ENCODE measurements at regions not wholly inside any gene's neighbourhood (a gene's known extent, or its start where the extent isn't known, plus 50 kb on each side); places are given as distances from the start of the nearest gene placed in this dataset.
"Not testable (repeated sequence)": the region's sequence is repeated elsewhere in the genome, so short reads cannot be mapped to it uniquely, and the experiment has no call there.

GRCh38 chr7:124100190-124100589, 67.3 kb upstream of the TMEM229A start:
- H3K4me3 ChIP-seq: no peak overlapping the region
- H3K9me3 ChIP-seq: no peaks in the 10 kb centered on the region
- no peaks in the 10 kb centered on the region for H3K36me3 ChIP-seq
- no peak for TF ChIP-seq POLR2A (IDR thresholded peaks at IDR 0.05)
- TF ChIP-seq CTCF (IDR thresholded peaks at IDR 0.05): no peak
- TF ChIP-seq POLR2AphosphoS5 (IDR thresholded peaks at IDR 0.05; ENCODE audit: insufficient read depth in 1 of 2, low read depth in 1 of 2): no peak
- no peak for DNase-seq (ENCODE audit: extremely low spot score in 2 of 2)
- no peaks in the 10 kb centered on the region for H3K27me3 ChIP-seq
- no peaks in the 10 kb centered on the region for H3K4me1 ChIP-seq
- intact Hi-C loops (cut with DNase I): no loop called here
- no peak overlapping the region for H3K27ac ChIP-seq

GRCh38 chr7:124099585-124099984, 66.7 kb upstream of the TMEM229A start:
- H3K27me3 ChIP-seq; H3K36me3 ChIP-seq; DNase-seq (ENCODE audit: extremely low spot score in 2 of 2); H3K4me3 ChIP-seq; H3K27ac ChIP-seq; intact Hi-C loops (cut with DNase I); H3K9me3 ChIP-seq; H3K4me1 ChIP-seq: not testable (repeated sequence)

DNA sequence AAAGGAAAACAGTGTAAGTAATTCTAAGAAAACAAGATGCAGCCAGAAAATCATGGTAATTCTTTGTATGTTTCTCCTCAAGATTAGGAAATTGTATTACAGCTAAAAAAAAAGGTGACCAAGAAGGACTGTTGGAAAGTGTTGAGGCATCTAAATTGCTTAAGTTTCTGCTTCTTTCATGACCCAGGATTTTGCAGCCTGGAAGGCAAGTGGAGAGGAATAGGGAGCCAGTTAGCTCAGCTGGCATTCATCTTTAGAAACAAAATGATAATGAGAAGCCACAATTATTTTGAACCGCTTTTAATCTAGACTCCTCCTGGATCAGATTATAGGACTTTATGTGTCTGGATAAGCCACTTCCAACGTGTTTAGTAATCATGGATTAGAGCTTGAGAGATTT, 56.8 kb upstream of the TMEM229A start:
- Histone ChIP-seq H3K36me3 (no peaks in the 10 kb centered on the region), H3K4me1 (no peaks in the 10 kb centered on the region), H3K27me3 (no peaks in the 10 kb centered on the region), H3K4me3 (no peak overlapping the region), H3K27ac (no peak overlapping the region), H3K9me3 (no peaks in the 10 kb centered on the region)
- intact Hi-C loops (cut with DNase I): no loop called here
- TF ChIP-seq CTCF (IDR thresholded peaks at IDR 0.05): no peak
- TF ChIP-seq POLR2AphosphoS5 (IDR thresholded peaks at IDR 0.05; ENCODE audit: insufficient read depth in 1 of 2, low read depth in 1 of 2): no peak
- TF ChIP-seq POLR2A (IDR thresholded peaks at IDR 0.05): no peak
- no peak for DNase-seq (ENCODE audit: extremely low spot score in 2 of 2)

- Histone ChIP-seq H3K4me3 (no peak overlapping the region), H3K9me3 (no peaks in the 10 kb centered on the region), H3K27me3 (no peaks in the 10 kb centered on the region), H3K36me3 (no peaks in the 10 kb centered on the region), H3K27ac (no peak overlapping the region), H3K4me1 (no peaks in the 10 kb centered on the region)
- TF ChIP-seq POLR2A (IDR thresholded peaks at IDR 0.05): no peak
- TF ChIP-seq POLR2AphosphoS5 (IDR thresholded peaks at IDR 0.05; ENCODE audit: insufficient read depth in 1 of 2, low read depth in 1 of 2): no peak
- TF ChIP-seq CTCF (IDR thresholded peaks at IDR 0.05): no peak
- intact Hi-C loops (cut with DNase I): no loop called here
- DNase-seq (ENCODE audit: extremely low spot score in 2 of 2): no peak
These were observed 55.7 kb upstream of the TMEM229A start for GRCh38 chr7:124088590-124088989.

- H3K36me3 ChIP-seq: no peaks in the 10 kb centered on the region
- DNase-seq (ENCODE audit: extremely low spot score in 2 of 2): no peak
- H3K9me3 ChIP-seq: no peaks in the 10 kb centered on the region
- TF ChIP-seq POLR2A (IDR thresholded peaks at IDR 0.05) (no peak), POLR2AphosphoS5 (IDR thresholded peaks at IDR 0.05; ENCODE audit: insufficient read depth in 1 of 2, low read depth in 1 of 2) (no peak), CTCF (IDR thresholded peaks at IDR 0.05) (no peak)
- H3K4me1 ChIP-seq: no peaks in the 10 kb centered on the region
- H3K27ac ChIP-seq: no peak overlapping the region
- H3K27me3 ChIP-seq: no peaks in the 10 kb centered on the region
- intact Hi-C loops (cut with DNase I): no loop called here
- no peak overlapping the region for H3K4me3 ChIP-seq
These were observed 54.0 kb upstream of the TMEM229A start for GRCh38 chr7:124086843-124087242.

GRCh38 chr7:124085179-124085578, 52.3 kb upstream of the TMEM229A start:
- Histone ChIP-seq H3K4me1 (no peaks in the 10 kb centered on the region), H3K27ac (no peak overlapping the region), H3K36me3 (no peaks in the 10 kb centered on the region), H3K9me3 (no peaks in the 10 kb centered on the region), H3K27me3 (no peaks in the 10 kb centered on the region), H3K4me3 (no peak overlapping the region)
- no peak for DNase-seq (ENCODE audit: extremely low spot score in 2 of 2)
- intact Hi-C loops (cut with DNase I): no loop called here
- no peak for TF ChIP-seq POLR2A (IDR thresholded peaks at IDR 0.05)
- no peak for TF ChIP-seq POLR2AphosphoS5 (IDR thresholded peaks at IDR 0.05; ENCODE audit: insufficient read depth in 1 of 2, low read depth in 1 of 2)
- no peak for TF ChIP-seq CTCF (IDR thresholded peaks at IDR 0.05)

Measured in vagina (tissue), 2 donors.